ENCODE measurements at regions not wholly inside any gene's neighbourhood (a gene's known extent, or its start where the extent isn't known, plus 50 kb on each side); places are given as distances from the start of the nearest gene placed in this dataset.
A peak's percentile ranks its signal among the peaks of the same experiment; 100 is the strongest.

DNA sequence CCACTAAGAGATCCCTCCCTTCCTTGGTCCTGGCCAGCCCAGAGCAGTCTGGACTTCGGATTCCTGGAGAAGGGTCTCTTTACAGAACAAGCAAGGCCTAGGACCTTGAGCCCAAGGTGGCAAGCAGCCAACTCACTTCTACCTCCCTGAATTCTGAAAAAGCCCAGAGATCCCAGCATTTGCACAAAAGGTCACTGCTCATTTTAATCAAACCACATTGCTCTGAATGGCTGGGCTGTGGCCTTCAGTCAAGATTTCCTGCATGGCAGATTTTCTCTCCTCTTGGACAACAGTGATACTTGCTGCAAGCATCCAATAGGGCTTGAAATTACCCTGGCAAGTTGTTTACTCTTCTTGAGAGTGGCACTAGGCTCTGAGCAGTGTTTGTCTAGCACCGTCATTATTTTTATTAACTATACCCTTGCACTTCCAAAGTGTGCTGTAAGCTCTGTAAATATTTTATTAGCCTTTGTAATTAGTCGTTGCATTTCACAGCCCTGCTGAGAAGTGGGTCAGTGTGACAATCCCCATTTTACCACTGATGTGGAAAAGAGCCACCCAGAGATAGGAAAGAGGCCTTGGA lies 274.7 kb upstream of the CTNNB1 start:
- intact Hi-C loops (cut with DNase I; ENCODE audit: low total_unique reads) (no loop called here), in situ Hi-C loops (cut with MboI; ENCODE audit: low sequenced_read_pairs in 4 of 4) (no loop called here)
- ATAC-seq: no peak
- Histone ChIP-seq H3K36me3 (no peaks in the 10 kb centered on the region), H3K9me3 (no peaks in the 10 kb centered on the region), H3K4me1 (no peaks in the 10 kb centered on the region), H3K4me3 (no peak overlapping the region), H3K27ac (no peak overlapping the region), H3K27me3 (no peaks in the 10 kb centered on the region)
- TF ChIP-seq CTCF (IDR thresholded peaks at IDR 0.05 in 4 of 5, conservative IDR thresholded peaks at IDR 0.05 in 1 of 5) (no peak), POLR2A (IDR thresholded peaks at IDR 0.05) (no peak)
- DNase-seq: no peak

GRCh38 chr3:40925231-40925630 lies 274.1 kb upstream of the CTNNB1 start:
- H3K4me3 ChIP-seq: no peak overlapping the region
- H3K4me1 ChIP-seq: no peaks in the 10 kb centered on the region
- DNase-seq (no peak), ATAC-seq (no peak)
- intact Hi-C loops (cut with DNase I; ENCODE audit: low total_unique reads): no loop called here
- in situ Hi-C loops (cut with MboI; ENCODE audit: low sequenced_read_pairs in 4 of 4): no loop called here
- no peaks in the 10 kb centered on the region for H3K9me3 ChIP-seq
- no peaks in the 10 kb centered on the region for H3K27me3 ChIP-seq
- no peaks in the 10 kb centered on the region for H3K36me3 ChIP-seq
- no peak overlapping the region for H3K27ac ChIP-seq
- no peak for TF ChIP-seq POLR2A (IDR thresholded peaks at IDR 0.05)
- no peak for TF ChIP-seq CTCF (IDR thresholded peaks at IDR 0.05 in 4 of 5, conservative IDR thresholded peaks at IDR 0.05 in 1 of 5)

GRCh38 chr3:40930131-40930538 lies 269.2 kb upstream of the CTNNB1 start:
- no peaks in the 10 kb centered on the region for H3K27me3 ChIP-seq
- no peak overlapping the region for H3K4me3 ChIP-seq
- DNase-seq (no peak), ATAC-seq (no peak)
- TF ChIP-seq CTCF (IDR thresholded peaks at IDR 0.05 in 4 of 5, conservative IDR thresholded peaks at IDR 0.05 in 1 of 5) (no peak), POLR2A (IDR thresholded peaks at IDR 0.05) (no peak)
- H3K9me3 ChIP-seq: no peaks in the 10 kb centered on the region
- intact Hi-C loops (cut with DNase I; ENCODE audit: low total_unique reads) (no loop called here), in situ Hi-C loops (cut with MboI; ENCODE audit: low sequenced_read_pairs in 4 of 4) (no loop called here)
- H3K4me1 ChIP-seq: no peaks in the 10 kb centered on the region
- H3K27ac ChIP-seq: no peak overlapping the region
- no peaks in the 10 kb centered on the region for H3K36me3 ChIP-seq

DNA sequence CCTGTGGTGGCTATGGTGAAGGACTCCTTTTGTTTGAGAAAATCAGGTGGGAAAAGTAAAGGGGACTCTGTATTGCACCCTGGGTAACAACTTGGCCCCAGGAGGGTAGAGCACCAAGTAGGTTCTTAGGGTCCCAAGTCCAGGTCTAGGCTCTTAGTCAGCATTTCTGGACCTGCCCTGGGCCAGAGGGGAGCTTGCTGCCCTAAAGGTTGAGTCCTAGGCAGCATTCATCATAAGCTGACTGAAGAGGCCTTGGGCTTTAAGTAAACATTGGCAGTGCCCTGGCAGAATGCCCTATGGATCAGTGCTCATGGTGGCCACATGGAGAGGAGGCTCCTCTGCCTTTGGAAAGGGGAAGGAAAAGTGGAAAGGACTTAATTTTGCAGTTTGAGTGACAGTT lies 268.5 kb upstream of the CTNNB1 start:
- intact Hi-C loops (cut with DNase I; ENCODE audit: low total_unique reads) (no loop called here), in situ Hi-C loops (cut with MboI; ENCODE audit: low sequenced_read_pairs in 4 of 4) (no loop called here)
- DNase-seq (no peak), ATAC-seq (no peak)
- no peaks in the 10 kb centered on the region for H3K36me3 ChIP-seq
- TF ChIP-seq CTCF (IDR thresholded peaks at IDR 0.05 in 4 of 5, conservative IDR thresholded peaks at IDR 0.05 in 1 of 5): no peak
- no peak for TF ChIP-seq POLR2A (IDR thresholded peaks at IDR 0.05)
- no peaks in the 10 kb centered on the region for H3K27me3 ChIP-seq
- H3K27ac ChIP-seq: no peak overlapping the region
- H3K9me3 ChIP-seq: no peaks in the 10 kb centered on the region
- no peak overlapping the region for H3K4me3 ChIP-seq
- no peaks in the 10 kb centered on the region for H3K4me1 ChIP-seq

DNA sequence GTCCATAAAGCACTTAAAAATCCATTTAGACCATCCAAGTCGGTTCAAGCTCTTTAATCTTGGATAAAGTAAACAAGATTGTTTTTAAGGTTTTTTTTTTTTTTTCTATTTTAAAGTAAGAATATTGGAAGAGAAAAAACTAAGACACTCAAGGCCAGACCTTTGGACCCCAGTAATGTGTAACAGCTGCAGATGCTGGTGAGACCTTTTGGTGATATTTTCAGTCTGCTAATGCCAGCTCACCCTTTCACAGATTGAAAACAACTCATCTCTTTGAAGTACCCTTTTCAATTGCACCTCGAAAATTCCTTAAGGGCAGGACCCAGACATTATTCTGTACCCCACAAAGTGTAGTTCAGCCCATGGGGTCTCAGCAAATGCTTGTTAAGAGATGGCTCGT lies 260.7 kb upstream of the CTNNB1 start:
- Histone ChIP-seq H3K27ac (peak overlapping the region; percentile 44 to 76 (median 66)), H3K9me3 (no peaks in the 10 kb centered on the region), H3K27me3 (no peaks in the 10 kb centered on the region), H3K4me3 (no peak overlapping the region), H3K4me1 (peaks cover 9 to 16% of the 10 kb centered on the region in 2 donors), H3K36me3 (no peaks in the 10 kb centered on the region)
- in situ Hi-C loops (cut with MboI; ENCODE audit: low sequenced_read_pairs in 4 of 4) (no loop called here), intact Hi-C loops (cut with DNase I; ENCODE audit: low total_unique reads) (no loop called here)
- ATAC-seq (no peak), DNase-seq (no peak)
- no peak for TF ChIP-seq CTCF (IDR thresholded peaks at IDR 0.05 in 4 of 5, conservative IDR thresholded peaks at IDR 0.05 in 1 of 5)
- TF ChIP-seq POLR2A (IDR thresholded peaks at IDR 0.05): no peak
